OCI-LY1 (cell line): ENCODE measurements at regions not wholly inside any gene's neighbourhood (a gene's known extent, or its start where the extent isn't known, plus 50 kb on each side); places are given as distances from the start of the nearest gene placed in this dataset.

Source experiments
- H2AFZ ChIP-seq: fragments of 200-600 bp; sonication (generic), shearing (Covaris generic); 2 replicates; pipeline ENCODE4 v1.6.0; 2014; ENCODE audit warnings: antibody characterized with exemption, mild to moderate bottlenecking, low read length
- H3F3A ChIP-seq: fragments of 200-600 bp; sonication (generic), shearing (Covaris generic); 2 replicates; pipeline ENCODE4 v1.6.0; 2014; ENCODE audit warnings: mild to moderate bottlenecking, antibody characterized with exemption, low read length, moderate library complexity; ENCODE audit not compliant: insufficient read depth
- H3K27ac ChIP-seq: fragments of 200-600 bp; sonication (generic); 2 replicates; pipeline ENCODE4 v1.5.1; 2014; ENCODE audit warnings: low read length, mixed run types, mild to moderate bottlenecking, low read depth; ENCODE audit not compliant: poor library complexity, severe bottlenecking
- H3K27me3 ChIP-seq: fragments of 200-600 bp; sonication (generic); 2 replicates; pipeline ENCODE4 v1.6.0; 2014; ENCODE audit warnings: antibody characterized with exemption, mild to moderate bottlenecking, low read length, moderate library complexity; ENCODE audit not compliant: insufficient read depth
- H3K36me3 ChIP-seq: fragments of 200-600 bp; sonication (generic); 2 replicates; pipeline ENCODE4 v1.6.1; 2014; ENCODE audit warnings: mild to moderate bottlenecking, antibody characterized with exemption, low read length, moderate library complexity, mixed read lengths; ENCODE audit not compliant: insufficient read depth
- H3K4me1 ChIP-seq: fragments of 200-600 bp; sonication (generic); 2 replicates; pipeline ENCODE4 v1.5.1; 2014; ENCODE audit warnings: mild to moderate bottlenecking, low read length, moderate library complexity; ENCODE audit not compliant: insufficient read depth, severe bottlenecking
- H3K4me2 ChIP-seq: fragments of 200-600 bp; sonication (generic), shearing (Covaris generic); 2 replicates; pipeline ENCODE4 v1.6.1; 2014; ENCODE audit warnings: low read length
- H3K4me3 ChIP-seq: fragments of 200-600 bp; sonication (generic); 2 replicates; pipeline ENCODE4 v1.5.1; 2014; ENCODE audit warnings: low read length, low read depth, mild to moderate bottlenecking, mixed read lengths; ENCODE audit not compliant: poor library complexity, severe bottlenecking
- H3K79me2 ChIP-seq: fragments of 200-600 bp; shearing (Covaris generic); 2 replicates; pipeline ENCODE4 v1.6.1; 2016; ENCODE audit warnings: mixed run types, low read length, mixed read lengths; ENCODE audit not compliant: insufficient read depth
- H3K9ac ChIP-seq: fragments of 200-600 bp; sonication (generic), shearing (Covaris generic); 2 replicates; pipeline ENCODE4 v1.6.1; 2014; ENCODE audit warnings: mild to moderate bottlenecking, low read length, mixed read lengths
- H3K9me2 ChIP-seq: fragments of 200-600 bp; sonication (generic), shearing (Covaris generic); 2 replicates; pipeline ENCODE4 v1.6.1; 2014; ENCODE audit warnings: low read depth, mild to moderate bottlenecking, low read length, mixed read lengths
- H3K9me3 ChIP-seq: fragments of 200-600 bp; shearing (Covaris generic); 2 replicates; pipeline ENCODE4 v1.6.1; 2014; ENCODE audit warnings: low read length, mixed read lengths
- H4K20me1 ChIP-seq: fragments of 200-600 bp; sonication (generic), shearing (Covaris generic); 2 replicates; pipeline ENCODE4 v1.6.0; 2016; ENCODE audit warnings: mild to moderate bottlenecking, low read length; ENCODE audit not compliant: insufficient read depth
- CTCF ChIP-seq: fragments of 200-600 bp; sonication (generic), shearing (Covaris generic); IDR thresholded peaks from 2 replicates; pipeline ENCODE4 v1.5.1; 2017; ENCODE audit warnings: mild to moderate bottlenecking, antibody characterized with exemption, low read length, moderate library complexity, mixed read lengths
- EZH2 ChIP-seq: fragments of 200-600 bp; sonication (generic), shearing (Covaris generic); IDR thresholded peaks from 2 replicates; pipeline ENCODE4 v1.8.0; 2017; ENCODE audit warnings: borderline replicate concordance, mixed run types, mild to moderate bottlenecking, antibody characterized with exemption, low read length, moderate library complexity, mixed read lengths

- no peak overlapping the region for H3K27ac ChIP-seq
- no peaks in the 10 kb centered on the region for H3F3A ChIP-seq
- no peak overlapping the region for H3K4me3 ChIP-seq
- no peaks in the 10 kb centered on the region for H3K36me3 ChIP-seq
- no peak overlapping the region for H2AFZ ChIP-seq
- H3K9me3 ChIP-seq, result no peaks in the 10 kb centered on the region
- H3K9ac ChIP-seq, result no peak overlapping the region
- no peak overlapping the region for H3K4me2 ChIP-seq
- TF ChIP-seq CTCF (no peak), EZH2 (no peak)
- no peaks in the 10 kb centered on the region for H4K20me1 ChIP-seq
- H3K27me3 ChIP-seq, result no peaks in the 10 kb centered on the region
- H3K79me2 ChIP-seq, result no peaks in the 10 kb centered on the region
- H3K4me1 ChIP-seq, result no peaks in the 10 kb centered on the region
- H3K9me2 ChIP-seq, result no peaks in the 10 kb centered on the region
Measured at GRCh38 chr4:126742048-126742447, 890.7 kb upstream of the INTU start.

- TF ChIP-seq CTCF (no peak), EZH2 (no peak)
- Histone ChIP-seq H3K9me2 (no peaks in the 10 kb centered on the region), H3K9ac (no peak overlapping the region), H3K27me3 (no peaks in the 10 kb centered on the region), H3K36me3 (no peaks in the 10 kb centered on the region), H3K4me2 (no peak overlapping the region), H3K9me3 (no peaks in the 10 kb centered on the region), H3K4me1 (no peaks in the 10 kb centered on the region), H3F3A (no peaks in the 10 kb centered on the region), H3K27ac (no peak overlapping the region), H3K4me3 (no peak overlapping the region), H4K20me1 (no peaks in the 10 kb centered on the region), H2AFZ (no peak overlapping the region), H3K79me2 (no peaks in the 10 kb centered on the region)
Measured at GRCh38 chr4:126742885-126743284, 889.9 kb upstream of the INTU start.

GRCh38 chr4:126748736-126749135 lies 884.0 kb upstream of the INTU start:
- H2AFZ ChIP-seq, result no peak overlapping the region
- H3K79me2 ChIP-seq, result no peaks in the 10 kb centered on the region
- H3K4me2 ChIP-seq, result no peak overlapping the region
- H3K9me3 ChIP-seq, result no peaks in the 10 kb centered on the region
- H3K27ac ChIP-seq, result no peak overlapping the region
- TF ChIP-seq EZH2 (no peak), CTCF (no peak)
- H3K9ac ChIP-seq, result no peak overlapping the region
- H3K27me3 ChIP-seq, result no peaks in the 10 kb centered on the region
- no peaks in the 10 kb centered on the region for H3K4me1 ChIP-seq
- H3K4me3 ChIP-seq, result no peak overlapping the region
- no peaks in the 10 kb centered on the region for H3F3A ChIP-seq
- no peaks in the 10 kb centered on the region for H4K20me1 ChIP-seq
- H3K36me3 ChIP-seq, result no peaks in the 10 kb centered on the region
- H3K9me2 ChIP-seq, result no peaks in the 10 kb centered on the region
